SH-SY5Y (cell line): ENCODE measurements at regions not wholly inside any gene's neighbourhood (a gene's known extent, or its start where the extent isn't known, plus 50 kb on each side); places are given as distances from the start of the nearest gene placed in this dataset.

Experiments used
- GATA2 ChIP-seq: IDR thresholded peaks from 2 replicates; pipeline ENCODE4 v1.6.1; 2011; ENCODE audit warnings: mild to moderate bottlenecking, low read depth, low read length
- GATA3 ChIP-seq: IDR thresholded peaks from 2 replicates; pipeline ENCODE4 v1.6.1; 2011; ENCODE audit warnings: low read depth, mild to moderate bottlenecking, low read length, moderate library complexity

- TF ChIP-seq GATA2: peak; percentile 69
- peak; percentile 72 for TF ChIP-seq GATA3
These were observed 174.4 kb upstream of the HMCN1 start for GRCh38 chr1:185559684-185560331.
